Epithelial cell of prostate (primary cell): ENCODE measurements at regions not wholly inside any gene's neighbourhood (a gene's known extent, or its start where the extent isn't known, plus 50 kb on each side); places are given as distances from the start of the nearest gene placed in this dataset.

ENCODE experiments used
- DNase-seq: peaks from one replicate; pipeline ENCODE4 v3.0.0-alpha.2; 2011; ENCODE audit warnings: low read depth, low spot score
- H3K27ac ChIP-seq: fragments of 450-650 bp; 2 replicates; pipeline ENCODE4 v1.5.1; 2017; ENCODE audit warnings: mild to moderate bottlenecking

DNA sequence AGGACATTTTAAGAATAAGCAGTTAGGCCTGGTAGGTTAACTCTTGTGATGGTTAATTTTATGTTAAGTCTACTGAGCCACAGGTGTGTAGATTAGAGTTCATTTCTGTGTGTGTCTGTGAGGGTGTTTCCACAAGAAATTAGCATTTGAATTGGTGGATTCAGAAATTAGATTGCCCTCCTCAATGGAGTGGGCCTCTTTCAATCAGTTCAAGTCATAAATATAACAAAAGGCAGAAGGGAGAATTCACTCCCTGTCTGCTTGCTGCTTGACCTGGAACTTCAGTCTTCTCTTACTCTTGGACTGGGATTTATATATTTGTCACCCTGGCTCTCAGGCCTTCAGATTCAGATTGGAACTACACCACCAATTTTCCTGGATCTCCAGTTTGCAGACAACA lies 55.3 kb upstream of the POM121L12 start:
- H3K27ac ChIP-seq: no peak overlapping the region
- DNase-seq: no peak

DNA sequence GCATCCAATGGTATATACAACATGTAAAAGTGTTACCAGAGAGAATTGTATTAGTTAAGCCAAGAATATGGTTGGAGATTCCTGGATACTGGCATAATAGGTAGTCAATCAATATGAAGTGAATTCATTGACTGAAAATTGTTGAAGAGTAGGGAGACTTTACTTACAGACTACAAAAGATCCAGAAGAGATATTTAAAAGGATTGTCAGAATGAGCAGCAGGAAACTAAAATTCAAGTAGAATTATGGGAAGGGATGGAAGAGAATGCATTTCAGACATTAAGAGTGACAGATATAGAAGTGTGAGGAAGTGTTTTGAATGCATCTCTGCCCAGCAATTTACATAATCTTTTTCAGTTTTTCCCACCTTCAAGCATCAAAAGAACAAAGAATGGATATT lies 62.3 kb upstream of the POM121L12 start:
- no peak overlapping the region for H3K27ac ChIP-seq
- no peak for DNase-seq

DNA sequence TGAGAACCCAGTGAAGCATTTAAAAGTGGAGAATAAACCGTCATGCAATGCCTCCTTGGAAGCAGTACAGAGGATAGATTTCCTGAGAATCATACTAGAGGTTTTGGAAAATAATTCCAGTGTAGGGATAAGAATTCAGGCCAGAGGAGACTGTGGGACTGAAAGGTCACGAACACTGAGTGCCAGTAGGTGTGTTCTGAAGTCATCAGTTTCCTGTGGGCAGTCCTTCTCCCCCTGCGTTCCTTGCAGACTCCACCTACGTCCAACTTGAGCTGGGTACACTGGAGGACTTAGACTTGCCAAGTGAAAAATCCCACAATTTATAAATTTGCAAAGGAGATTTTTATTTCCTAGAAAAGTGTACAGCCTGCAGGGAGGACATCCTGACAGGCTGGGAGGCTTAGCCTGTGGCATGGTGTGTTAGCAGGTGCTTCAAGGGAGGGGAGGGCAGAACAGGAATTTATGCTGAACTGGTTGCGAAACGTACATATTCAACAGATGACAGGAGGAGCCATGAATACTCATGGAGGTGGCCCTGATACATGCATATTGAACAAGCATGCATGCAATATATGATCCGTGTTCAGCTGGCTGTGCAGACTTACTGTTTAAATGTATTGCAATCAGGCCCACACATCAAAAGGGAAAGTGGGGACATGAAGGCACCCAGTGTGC lies 72.9 kb upstream of the POM121L12 start:
- H3K27ac ChIP-seq: no peak overlapping the region
- no peak for DNase-seq

DNA sequence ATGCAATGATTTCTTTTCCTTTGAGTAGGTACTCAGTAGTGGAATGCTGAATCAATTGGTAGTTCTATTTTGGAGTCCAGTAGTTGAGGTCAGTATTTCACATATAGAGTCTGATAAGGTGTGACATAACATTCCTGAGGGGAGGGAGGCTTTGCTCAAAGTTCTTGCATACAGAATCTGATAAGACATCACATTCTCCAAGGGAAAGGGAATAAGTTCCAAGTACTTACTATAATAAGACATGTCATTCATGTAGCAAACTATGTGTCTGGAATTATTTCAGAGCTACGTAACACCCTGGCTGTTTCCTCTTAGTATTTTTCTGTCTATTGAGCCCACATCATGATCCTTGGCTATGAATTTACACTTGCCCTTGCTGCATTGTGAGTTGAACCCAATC lies 74.3 kb upstream of the POM121L12 start:
- H3K27ac ChIP-seq: no peak overlapping the region
- no peak for DNase-seq

DNA sequence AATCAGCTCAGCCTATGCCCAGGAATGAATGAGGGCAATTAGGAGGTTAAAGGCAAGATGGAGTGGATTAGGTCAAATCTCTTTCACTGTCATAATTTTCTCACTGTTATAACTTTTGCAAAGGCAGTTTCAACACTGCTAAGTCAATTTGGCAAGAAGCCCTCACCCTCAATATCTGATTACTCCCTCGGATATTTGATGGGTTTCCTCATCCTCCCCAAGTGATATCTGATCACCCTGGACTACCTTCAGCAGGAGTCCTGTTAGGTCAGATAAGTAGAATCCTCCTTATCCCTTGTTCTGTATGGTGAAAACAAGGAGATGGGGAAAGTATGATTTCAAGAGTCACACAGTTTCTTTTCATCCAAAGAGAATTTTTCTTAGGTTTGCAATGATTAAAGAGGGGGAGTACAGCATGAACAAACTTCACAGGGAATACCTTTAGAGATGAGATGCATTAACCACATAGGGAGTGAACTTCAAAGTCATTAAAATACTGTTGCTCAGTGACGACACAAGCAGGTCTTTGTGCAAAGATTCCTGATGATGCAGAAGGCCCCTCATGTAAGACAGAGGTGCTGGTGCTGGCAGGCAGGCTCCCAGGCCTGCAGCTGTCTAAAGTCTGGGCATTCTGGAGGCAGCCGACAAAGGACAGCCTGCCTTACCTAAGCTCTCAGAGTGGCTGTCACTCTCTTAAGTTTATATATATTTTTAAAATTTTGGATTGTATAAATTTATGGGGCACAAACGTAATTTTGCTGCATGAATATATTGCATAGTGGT lies 75.4 kb upstream of the POM121L12 start:
- no peak overlapping the region for H3K27ac ChIP-seq
- DNase-seq: no peak

DNA sequence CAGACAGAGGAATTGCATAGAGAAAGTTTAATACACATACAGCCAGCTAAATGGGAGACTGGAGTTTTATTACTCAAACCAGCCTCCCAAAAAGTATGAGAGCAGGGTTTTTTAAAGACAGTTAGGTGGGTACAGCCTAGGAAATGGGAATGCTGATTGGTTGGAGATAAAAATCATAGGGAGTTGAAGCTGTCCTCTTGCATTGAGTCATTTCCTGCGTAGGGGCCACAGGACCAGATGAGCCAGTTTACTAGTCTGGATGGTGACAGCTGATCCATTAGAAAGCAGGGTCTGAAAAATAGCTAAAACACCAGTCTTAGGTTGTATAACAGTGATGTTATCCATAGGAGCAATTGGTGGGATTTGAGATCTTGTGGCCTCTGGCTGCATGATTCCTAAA lies 76.1 kb upstream of the POM121L12 start:
- no peak overlapping the region for H3K27ac ChIP-seq
- no peak for DNase-seq

DNA sequence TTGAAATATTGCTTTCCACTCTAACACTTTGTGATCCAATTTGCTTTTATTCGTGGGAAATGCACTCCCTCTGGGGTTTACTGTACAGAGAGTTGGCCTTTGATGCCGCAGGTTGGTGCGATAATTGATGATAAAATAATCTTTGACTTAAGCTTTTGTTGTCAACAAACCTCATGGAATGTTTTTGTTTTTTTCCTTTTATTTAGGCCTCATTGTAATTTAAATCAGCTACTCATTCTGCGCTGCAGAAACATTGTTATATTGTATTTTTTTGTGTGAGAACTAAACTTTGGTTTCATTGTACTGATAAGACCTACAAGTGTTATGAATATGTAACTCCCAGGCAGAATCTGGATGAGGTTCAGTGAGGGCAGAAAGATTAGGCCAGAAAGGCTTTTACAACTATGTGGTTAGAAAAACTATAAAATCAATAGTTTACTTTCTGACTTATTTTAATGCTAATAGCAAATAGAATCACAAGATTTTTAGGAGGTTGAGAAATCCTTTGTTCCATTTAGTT lies 76.8 kb upstream of the POM121L12 start:
- H3K27ac ChIP-seq: no peak overlapping the region
- DNase-seq: no peak

DNA sequence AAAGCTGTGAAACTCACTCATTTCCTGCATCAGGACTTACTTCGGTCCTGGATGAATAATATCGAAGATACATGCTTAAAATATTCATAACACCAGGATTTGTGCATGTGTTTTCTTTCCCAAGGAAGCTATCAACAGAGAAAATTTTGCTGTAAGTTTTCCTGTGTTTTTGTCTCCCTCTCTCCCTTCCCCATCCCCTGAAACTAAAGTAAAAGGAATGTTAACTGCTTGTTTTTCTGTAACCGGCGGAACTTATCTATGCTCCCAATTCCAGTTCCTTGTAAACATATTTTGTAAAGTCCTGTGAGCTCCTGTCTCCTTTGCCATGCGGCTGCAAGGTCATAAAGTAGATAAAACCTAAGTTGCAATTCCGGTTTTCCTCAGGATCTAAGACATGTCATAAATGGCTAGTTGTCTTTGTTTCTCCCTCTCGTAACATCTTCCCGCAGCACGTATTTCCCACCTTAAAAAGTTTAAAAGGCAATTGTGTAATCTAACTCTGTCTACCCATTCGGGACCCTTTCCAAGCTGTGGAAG lies 79.0 kb upstream of the POM121L12 start:
- H3K27ac ChIP-seq: no peak overlapping the region
- no peak for DNase-seq

DNA sequence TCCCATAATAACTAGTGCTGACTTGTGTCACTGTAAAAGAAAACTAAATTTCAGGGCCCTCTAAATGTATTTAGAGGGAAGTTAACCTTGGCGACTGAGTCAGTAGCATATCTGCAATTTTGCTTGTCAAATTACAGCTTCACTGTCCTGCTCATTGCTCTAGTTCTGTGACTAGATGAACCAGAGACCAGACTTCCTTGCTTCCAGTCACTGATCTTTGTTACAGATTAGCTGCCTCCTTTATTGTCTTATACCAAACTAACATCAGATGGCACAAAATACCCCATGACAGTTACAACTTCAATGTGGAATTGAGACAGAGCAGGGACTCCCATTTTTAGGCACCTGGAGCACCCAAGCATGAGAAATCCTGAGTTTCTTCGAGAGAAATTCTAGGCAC lies 79.9 kb upstream of the POM121L12 start:
- H3K27ac ChIP-seq: no peak overlapping the region
- no peak for DNase-seq

DNA sequence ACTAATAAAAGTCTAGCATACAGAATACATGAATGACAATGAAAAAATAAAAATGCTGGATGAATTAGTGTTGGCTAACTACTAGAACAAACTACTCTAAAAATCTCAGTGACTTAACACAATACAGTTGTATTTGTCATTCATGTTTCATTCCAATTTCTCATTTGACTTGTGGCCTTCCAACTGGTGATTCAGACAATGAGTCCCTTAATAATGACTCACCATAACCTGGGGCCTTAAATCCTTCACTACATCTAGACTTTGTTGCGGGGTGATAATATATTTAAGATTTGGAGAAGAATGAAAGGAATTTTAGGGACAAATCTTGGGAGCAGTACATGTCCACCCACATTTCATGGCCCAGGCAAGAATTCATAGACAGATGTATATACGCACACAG lies 90.5 kb upstream of the POM121L12 start:
- no peak for DNase-seq
- no peak overlapping the region for H3K27ac ChIP-seq

DNA sequence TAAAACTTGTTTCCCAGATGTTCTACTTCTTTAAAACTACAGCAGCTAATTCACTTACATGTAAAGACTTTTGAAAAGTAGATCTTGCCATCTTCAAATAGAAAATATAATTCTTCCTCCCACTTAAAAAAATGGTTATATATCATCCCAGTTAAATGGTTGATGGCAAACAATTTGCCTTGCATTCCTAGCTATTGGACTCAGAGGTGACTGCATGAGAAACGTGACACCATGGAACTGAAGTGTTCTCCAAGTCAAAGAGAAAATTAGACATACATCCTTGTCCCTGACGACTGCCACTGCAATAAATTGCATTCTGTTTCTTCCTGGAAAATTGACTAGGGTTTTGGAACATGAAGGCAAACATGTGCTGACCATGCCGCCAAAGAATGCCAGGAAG lies 95.0 kb upstream of the POM121L12 start:
- H3K27ac ChIP-seq: no peak overlapping the region
- no peak for DNase-seq

DNA sequence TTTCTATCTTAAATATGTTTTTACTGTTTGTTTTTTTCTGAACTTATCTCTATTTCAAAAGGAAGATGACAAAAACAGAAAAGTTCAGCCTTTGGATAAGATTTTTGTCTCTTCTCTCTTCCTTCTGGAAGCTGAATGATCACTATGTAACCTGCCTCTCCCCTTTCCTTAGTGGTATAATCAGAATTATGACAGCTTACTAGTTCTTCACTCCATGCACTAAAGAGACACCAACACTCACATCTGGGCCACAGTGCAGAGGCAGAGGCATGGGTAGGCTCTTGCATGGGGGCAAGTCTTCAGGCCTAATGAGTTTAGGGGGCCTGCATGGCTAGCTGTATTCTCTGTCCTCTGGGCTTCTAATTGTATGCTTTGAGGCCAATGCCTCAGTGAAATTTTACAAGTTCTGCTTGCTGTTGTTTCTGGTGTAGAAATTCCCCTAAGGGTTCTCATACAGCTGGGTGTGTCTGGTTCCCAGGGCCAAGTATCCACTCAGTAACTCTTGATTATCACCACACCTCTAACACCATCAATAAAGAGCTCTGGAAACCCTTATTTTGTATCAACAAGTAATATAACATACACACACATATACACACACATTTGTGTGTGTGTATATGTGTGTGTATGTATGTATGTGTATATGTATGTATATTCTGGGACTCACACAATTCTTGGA lies 96.8 kb upstream of the POM121L12 start:
- no peak overlapping the region for H3K27ac ChIP-seq
- no peak for DNase-seq

DNA sequence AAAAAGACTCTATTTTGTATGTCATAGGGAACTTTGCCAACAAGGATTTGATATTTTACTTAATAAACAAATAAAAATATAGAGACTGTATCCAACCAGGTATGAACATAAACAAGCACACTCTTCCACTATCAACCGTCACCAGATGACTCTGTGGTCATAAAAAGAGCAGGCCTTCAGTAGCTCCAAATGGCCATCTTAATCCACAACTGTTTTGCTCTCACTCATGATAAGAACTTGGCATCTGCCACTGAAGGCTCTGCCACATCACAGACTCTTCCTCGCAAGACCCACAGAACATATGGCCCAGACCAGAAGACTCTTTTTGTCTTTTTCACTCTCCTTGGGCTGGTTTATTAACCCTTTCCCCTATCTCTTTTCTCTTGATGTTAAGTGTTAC lies 98.7 kb upstream of the POM121L12 start:
- no peak overlapping the region for H3K27ac ChIP-seq
- DNase-seq: no peak

DNA sequence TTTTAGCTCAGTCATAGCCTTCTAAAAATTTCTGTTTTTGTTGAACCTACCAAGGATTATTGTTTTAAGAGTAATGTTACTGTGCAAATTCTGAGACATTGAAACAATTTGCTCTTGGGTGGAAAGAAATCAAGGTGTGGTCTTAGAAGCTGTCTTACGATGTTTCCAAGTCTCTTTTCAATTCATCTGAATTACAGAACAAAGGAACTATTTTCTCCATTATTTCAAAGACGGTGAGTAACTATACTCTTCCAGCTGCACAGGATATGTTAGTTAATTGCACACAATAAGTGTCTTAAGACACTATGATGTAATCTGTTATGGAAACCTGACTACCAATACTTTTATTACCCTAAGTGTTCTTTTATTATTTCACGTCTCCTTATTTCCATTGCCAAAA lies 106.8 kb upstream of the POM121L12 start:
- no peak for DNase-seq
- no peak overlapping the region for H3K27ac ChIP-seq

DNA sequence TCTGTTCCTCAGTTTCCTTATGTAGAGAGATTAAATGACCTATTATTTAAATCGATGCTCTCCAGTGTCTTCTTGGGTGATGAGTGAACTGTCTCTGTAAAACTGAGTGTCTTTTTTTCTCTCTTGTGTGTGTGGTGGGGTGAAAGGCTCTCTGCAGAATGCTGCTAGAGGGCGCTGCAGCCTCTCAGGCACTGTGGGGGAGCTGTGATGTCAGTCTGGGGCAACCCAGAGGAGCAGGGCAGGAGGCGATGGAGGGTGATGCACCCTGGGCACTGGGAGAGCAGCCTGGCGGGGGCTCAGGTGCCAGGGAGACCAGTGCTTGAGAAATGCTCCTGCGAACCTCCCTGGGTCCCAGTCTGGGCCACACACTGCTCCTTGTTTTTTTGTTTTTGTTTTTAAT lies 110.1 kb upstream of the POM121L12 start:
- no peak for DNase-seq
- no peak overlapping the region for H3K27ac ChIP-seq

DNA sequence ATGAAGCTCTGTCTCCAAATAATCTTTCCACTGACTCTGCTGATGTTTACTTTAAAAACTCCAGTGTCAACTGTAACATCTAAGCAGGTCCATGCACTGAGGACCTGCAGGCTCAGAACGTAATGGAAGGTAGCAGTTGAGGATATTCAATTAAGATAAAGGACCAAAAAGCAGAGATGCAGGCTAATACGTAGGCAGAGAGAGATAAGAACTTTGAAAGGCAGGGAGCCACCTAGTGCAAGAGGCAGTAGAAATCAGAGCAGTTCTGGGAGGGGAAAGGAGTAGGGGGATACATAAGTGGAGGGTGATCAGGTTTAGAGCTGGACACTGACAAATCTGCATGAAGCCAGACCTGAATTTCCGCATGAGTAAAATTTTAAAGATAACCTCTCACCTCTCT lies 114.5 kb upstream of the POM121L12 start:
- H3K27ac ChIP-seq: no peak overlapping the region
- DNase-seq: no peak

DNA sequence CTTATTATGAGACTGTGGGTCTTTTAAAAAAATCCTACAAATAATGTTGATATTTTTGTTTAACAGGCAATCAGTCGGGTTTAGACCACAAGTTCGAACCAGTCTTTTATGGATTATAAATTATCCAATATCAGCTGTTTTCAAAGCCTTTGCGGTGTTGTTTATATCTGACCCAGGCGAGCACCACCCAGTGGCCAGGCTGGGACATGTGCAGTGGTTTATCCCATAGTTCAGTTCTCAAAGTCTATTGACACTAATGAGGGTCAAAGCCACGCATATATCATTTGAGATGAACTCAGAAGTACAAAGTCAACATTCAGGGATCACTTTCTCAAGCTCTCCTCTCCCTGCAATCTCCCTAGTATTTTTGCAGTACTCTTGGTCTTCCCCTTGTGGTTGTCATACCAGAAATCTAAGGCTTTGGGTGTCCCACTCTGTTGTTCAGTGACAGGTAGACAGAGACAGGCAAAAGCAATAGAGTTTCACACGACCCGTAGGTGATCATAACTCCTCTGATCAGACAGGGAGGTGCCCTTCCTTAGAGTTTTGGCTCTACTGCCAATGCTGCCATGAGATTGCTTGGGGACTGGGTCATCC lies 117.4 kb upstream of the POM121L12 start:
- H3K27ac ChIP-seq: no peak overlapping the region
- no peak for DNase-seq

DNA sequence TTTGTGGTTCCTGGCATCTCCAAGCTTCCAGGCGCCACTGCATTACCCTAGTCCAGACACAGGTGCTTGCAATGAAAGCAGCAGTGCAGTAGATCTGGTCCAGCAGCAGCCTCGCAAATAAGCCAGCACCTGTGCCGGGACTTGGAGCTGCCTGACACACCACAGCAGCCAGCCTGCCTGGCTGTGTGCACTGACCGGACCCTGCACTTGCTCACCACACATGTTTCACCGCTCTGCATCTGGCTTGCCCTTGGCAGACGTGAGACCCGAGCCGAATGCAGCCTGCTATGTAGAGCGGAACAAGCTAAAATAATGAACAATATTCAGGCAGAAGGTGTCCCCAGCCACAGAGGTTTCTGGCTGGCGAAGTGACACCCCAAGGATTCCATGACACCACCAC lies 123.6 kb upstream of the POM121L12 start:
- DNase-seq: no peak
- no peak overlapping the region for H3K27ac ChIP-seq

DNA sequence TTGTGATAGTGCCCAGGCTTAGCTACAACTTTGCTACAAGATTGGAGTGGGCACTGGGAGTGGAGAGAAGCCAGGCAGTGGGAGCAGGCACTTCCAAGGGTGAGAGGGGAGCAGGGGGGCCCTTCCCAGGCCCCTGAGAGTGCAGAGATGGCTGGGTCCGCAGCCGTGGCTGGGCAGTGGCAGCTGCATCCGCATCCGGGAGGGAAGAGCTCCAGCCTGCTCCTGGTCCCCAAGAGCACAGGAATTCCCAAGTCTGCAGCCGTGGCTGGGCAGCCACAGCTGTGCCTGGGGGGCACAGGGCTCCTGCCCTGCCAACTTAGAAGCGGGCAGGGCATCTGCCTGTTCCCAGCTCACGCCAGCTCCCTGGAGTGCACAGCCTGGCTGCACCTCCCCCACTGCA lies 124.1 kb upstream of the POM121L12 start:
- no peak for DNase-seq
- H3K27ac ChIP-seq: no peak overlapping the region

DNA sequence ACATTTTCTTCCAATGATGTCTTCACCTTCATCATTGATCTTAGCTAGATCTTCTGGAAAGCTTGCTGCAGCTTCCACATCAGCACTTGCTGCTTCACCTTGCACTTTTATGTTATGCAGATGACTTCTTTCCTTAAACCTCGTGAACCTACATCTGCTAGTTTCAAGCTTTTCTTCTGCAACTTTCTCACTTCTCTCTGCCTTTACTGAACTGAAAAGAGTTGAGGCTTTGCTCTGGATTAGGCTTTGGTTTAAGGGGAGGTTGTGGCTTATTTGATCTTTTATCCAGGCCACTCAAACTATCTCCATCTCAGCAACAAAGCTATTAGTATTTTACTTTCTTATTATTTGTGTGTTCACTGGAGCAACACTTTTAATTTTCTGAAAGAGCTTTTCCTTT lies 125.5 kb upstream of the POM121L12 start:
- DNase-seq: no peak
- H3K27ac ChIP-seq: no peak overlapping the region

DNA sequence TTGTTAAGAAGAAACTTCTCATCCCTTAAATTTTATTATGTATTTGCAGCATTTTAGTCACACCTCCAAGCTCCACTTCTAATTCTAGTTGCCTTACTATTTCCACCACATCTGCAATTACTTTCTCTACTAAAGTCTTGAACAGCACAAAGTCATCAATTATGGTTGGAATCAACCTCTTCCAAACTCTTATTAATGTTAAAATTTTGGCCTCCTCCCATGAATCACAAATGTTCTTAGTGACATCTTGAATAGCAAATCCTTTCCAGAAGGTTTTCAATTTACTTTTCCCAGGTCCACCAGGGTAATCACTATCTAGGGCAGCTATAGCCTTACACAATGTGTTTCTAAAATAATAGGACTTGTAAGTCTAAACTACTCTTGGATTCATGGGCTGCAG lies 126.3 kb upstream of the POM121L12 start:
- no peak for DNase-seq
- no peak overlapping the region for H3K27ac ChIP-seq
